GM13976 (cell line): ENCODE measurements at regions not wholly inside any gene's neighbourhood (a gene's known extent, or its start where the extent isn't known, plus 50 kb on each side); places are given as distances from the start of the nearest gene placed in this dataset.

Experiments
- DNase-seq: peaks from one replicate; pipeline ENCODE4 v3.0.0; 2012; ENCODE audit warnings: low spot score
- in situ Hi-C: fragments of 300-500 bp; cut with MboI; formaldehyde crosslinking; loops from one replicate; pipeline ENCODE4 v1.12.0; 2022; ENCODE audit warnings: low sequenced_read_pairs, mixed read lengths, inconsistent platforms; ENCODE audit not compliant: unreplicated experiment
- TF ChIP-seq, protein P1 (sequence below): IDR thresholded peaks from 2 replicates; pipeline ENCODE4 v1.5.1; 2012; ENCODE audit warnings: borderline replicate concordance, mild to moderate bottlenecking; ENCODE audit not compliant: insufficient read depth; ENCODE audit errors: extremely low read depth, missing control alignments, control extremely low read depth

DNA sequence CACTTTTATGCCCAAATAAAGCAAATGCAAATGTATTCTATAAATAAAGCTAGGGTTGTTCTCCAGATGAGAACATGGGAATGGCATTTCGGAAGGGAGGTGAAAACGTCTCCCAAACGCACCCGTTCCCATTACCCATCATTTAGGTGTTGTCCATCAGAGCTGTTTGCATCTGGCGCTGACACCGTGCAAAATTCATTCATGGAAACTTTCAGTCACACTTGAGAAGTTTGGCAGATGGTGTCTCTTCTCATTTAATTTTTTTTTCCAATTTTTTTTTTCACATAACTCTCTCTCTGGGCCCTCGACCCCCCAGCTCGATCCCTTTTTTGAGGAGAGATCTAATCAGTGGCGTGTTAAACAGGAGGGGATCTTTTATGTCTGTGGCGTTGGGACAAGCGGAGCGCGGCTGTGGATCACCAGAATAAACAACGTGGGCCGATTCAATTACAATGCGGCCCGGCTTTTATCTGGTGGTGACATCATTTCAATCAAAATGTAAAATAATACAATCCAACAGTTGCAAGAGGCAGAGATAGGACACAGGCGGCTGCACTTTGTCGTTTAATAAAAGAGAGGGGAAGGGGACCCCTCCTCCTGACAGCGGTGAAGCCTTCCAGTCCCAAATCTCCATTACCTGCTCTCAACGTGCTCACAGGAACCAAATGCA lies 246.1 kb upstream of the IRX4 start:
- in situ Hi-C loops, result no loop called here

DNA sequence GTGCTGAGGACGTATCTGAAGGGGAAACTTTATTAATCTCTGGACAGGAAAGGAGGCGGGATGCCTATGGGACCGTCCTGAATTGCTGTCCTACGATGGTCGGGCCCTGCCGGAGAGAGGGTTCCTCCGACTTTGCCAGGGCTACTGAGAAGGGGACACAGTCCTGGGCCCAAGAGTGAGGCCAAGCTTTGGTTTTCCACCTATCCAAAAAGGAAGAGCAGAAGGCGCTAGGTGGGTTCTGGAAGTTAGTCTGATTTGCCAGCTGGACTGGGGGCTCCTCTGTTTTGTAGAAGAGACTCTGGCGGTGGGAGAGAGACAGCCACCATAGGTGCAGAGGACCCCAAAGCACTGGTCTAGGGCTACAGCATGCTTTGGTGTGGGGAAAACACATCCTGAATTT lies 243.8 kb upstream of the IRX4 start:
- in situ Hi-C loops, result no loop called here
- TF ChIP-seq, protein P1, sequence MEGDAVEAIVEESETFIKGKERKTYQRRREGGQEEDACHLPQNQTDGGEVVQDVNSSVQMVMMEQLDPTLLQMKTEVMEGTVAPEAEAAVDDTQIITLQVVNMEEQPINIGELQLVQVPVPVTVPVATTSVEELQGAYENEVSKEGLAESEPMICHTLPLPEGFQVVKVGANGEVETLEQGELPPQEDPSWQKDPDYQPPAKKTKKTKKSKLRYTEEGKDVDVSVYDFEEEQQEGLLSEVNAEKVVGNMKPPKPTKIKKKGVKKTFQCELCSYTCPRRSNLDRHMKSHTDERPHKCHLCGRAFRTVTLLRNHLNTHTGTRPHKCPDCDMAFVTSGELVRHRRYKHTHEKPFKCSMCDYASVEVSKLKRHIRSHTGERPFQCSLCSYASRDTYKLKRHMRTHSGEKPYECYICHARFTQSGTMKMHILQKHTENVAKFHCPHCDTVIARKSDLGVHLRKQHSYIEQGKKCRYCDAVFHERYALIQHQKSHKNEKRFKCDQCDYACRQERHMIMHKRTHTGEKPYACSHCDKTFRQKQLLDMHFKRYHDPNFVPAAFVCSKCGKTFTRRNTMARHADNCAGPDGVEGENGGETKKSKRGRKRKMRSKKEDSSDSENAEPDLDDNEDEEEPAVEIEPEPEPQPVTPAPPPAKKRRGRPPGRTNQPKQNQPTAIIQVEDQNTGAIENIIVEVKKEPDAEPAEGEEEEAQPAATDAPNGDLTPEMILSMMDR, result no peak
- no peak for DNase-seq

More for the DNA sequence above, 246.1 kb upstream of the IRX4 start:
- TF ChIP-seq, protein P1, result no peak
- no peak for DNase-seq

DNA sequence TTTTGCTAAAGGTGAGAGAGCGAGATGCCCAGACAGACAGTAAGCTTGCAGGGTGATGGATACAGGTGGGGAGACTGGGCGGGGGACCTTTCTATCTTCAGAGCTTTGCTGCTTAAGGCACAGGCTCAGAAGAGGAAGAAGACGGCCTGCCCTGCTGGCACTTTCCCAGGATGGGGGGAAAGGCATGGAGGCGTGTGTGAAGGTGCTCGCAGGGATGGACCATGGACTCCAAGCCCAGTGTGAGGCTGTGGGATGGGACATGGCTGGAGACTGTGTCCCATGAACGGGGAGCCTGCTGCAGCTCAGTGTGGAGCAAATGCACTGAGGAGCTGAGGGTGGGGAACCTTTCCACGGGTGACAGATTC lies 243.2 kb upstream of the IRX4 start:
- in situ Hi-C loops, result no loop called here
- DNase-seq, result no peak
- TF ChIP-seq, protein P1, result no peak

DNA sequence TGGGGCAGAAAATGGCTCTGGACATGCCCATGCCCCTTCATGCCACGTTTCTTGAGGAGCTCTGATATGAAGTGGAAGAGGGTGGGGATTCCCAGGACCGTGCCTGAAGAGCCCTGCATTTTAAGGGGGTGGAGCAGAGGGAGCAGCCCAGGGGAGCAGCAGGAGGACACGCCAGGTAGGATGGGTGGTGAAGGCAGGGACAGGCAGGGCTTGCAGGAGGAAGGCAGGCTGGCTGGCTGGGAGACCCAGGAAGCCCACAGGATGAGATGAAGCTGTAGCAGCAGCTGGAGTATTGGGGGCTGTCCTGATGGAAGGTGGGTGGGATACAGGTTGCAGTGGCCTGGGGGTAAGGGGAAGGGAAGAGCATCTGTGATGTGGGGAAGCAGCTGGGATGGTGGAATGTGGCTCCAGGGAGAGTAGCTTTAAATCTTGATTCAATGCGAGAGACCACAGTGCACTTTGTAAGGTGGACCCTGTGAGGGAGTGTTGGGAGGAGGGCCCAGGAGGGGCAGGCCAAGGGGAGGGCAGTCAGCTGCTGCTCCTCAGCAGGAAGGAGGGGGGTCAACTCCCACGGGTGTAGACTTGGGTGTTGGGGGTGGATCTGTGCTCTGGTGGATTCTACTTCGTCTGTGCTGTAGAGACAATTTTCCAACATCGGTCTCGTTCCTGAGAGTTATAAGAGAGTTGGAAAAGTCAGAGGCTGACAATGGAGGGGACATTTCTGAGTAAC lies 242.6 kb upstream of the IRX4 start:
- no peak for DNase-seq
- TF ChIP-seq, protein P1, result no peak
- in situ Hi-C loops, result no loop called here

DNA sequence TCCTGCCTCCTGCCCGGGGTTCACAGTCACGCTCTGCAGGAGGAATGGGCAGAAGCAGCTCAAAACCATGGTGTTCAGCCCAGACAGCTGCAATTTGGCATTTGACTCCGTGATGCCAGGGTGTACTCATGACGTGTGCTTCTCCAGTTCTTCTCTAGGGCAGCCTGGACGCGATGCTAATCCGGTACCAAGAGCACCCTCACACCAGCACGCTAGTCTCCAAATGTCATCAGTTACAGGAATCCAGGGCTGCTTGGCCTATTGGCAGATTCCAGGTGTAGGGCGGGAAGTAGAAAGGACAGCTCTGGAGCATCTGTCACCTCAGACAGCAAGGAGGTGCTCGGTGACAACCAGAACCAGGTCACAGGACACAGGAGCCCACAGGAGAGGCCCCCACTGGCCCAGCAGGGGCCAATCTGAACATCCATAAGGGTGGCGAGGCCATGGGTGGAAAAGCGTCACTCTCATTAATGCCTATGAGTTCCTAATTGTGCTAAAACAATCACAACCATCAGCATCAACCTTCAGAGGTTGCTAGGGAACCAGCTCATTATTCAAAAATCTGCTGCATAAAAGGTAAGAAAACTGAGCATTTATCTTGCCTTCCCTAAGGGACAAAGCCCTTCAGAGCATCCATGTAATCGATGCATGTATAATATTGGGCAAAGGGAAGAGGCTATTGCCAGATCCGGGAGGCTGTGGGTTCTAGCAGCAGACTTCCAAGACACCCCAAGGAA lies 241.9 kb upstream of the IRX4 start:
- in situ Hi-C loops, result no loop called here
- no peak for DNase-seq
- TF ChIP-seq, protein P1, result no peak

DNA sequence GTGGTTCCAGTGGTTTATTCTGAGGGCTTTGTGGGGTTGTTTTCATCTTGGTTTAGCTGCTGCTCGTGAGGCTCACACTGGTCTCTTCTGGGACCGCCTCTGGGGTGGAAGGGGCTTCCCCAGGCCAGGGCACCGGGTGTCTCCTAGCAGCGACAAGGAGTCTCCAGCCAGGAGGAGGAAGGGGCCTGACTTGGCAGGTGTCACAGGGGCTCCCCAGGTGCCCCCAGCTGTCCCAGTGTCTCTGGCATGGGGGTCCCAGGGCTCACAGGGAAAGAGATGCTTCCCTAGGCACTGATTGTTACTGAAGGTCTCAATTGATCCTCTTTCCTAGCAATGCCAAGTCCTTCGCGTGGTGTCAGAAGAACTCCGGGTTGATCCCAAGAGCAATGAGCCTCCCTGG lies 241.1 kb upstream of the IRX4 start:
- no peak for DNase-seq
- in situ Hi-C loops, result no loop called here
- TF ChIP-seq, protein P1, result no peak
